ENCODE measurements at regions not wholly inside any gene's neighbourhood (a gene's known extent, or its start where the extent isn't known, plus 50 kb on each side); places are given as distances from the start of the nearest gene placed in this dataset.

- TF ChIP-seq, protein P1, sequence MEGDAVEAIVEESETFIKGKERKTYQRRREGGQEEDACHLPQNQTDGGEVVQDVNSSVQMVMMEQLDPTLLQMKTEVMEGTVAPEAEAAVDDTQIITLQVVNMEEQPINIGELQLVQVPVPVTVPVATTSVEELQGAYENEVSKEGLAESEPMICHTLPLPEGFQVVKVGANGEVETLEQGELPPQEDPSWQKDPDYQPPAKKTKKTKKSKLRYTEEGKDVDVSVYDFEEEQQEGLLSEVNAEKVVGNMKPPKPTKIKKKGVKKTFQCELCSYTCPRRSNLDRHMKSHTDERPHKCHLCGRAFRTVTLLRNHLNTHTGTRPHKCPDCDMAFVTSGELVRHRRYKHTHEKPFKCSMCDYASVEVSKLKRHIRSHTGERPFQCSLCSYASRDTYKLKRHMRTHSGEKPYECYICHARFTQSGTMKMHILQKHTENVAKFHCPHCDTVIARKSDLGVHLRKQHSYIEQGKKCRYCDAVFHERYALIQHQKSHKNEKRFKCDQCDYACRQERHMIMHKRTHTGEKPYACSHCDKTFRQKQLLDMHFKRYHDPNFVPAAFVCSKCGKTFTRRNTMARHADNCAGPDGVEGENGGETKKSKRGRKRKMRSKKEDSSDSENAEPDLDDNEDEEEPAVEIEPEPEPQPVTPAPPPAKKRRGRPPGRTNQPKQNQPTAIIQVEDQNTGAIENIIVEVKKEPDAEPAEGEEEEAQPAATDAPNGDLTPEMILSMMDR (IDR thresholded peaks at IDR 0.05 in 4 of 5, conservative IDR thresholded peaks at IDR 0.05 in 1 of 5) = no peak
- TF ChIP-seq POLR2A (IDR thresholded peaks at IDR 0.05) = no peak
Measured at GRCh38 chr2:107013884-107014283, 127.9 kb upstream of the ST6GAL2 start.

Measured in gastrocnemius medialis (tissue), 4 donors.